Choroid plexus epithelial cell (primary cell): ENCODE measurements at regions not wholly inside any gene's neighbourhood (a gene's known extent, or its start where the extent isn't known, plus 50 kb on each side); places are given as distances from the start of the nearest gene placed in this dataset.
"Not testable (repeated sequence)": the region's sequence is repeated elsewhere in the genome, so short reads cannot be mapped to it uniquely, and the experiment has no call there.

Source experiments
- DNase-seq: peaks from one replicate; pipeline ENCODE4 v3.0.0-alpha.2; 2010; ENCODE audit warnings: low read depth
- H3K4me3 ChIP-seq: 2 replicates; pipeline ENCODE4 v1.5.1; 2011; ENCODE audit warnings: low read depth, mild to moderate bottlenecking, control low read depth, low read length, moderate library complexity
- CTCF ChIP-seq: conservative IDR thresholded peaks from 2 replicates; pipeline ENCODE4 v1.5.1; 2011; ENCODE audit warnings: low read depth, mild to moderate bottlenecking, control low read depth, inconsistent platforms, low read length, moderate library complexity

GRCh38 chr11:8768625-8769333, 86.2 kb downstream of the RPL27A start:
- TF ChIP-seq CTCF: peak; percentile 30
- DNase-seq: peak; percentile 44
- no peak overlapping the region for H3K4me3 ChIP-seq

- TF ChIP-seq CTCF: no peak
- no peak for DNase-seq
- H3K4me3 ChIP-seq: no peak overlapping the region
These were observed 90.3 kb downstream of the RPL27A start for GRCh38 chr11:8772571-8773519.

GRCh38 chr11:8773916-8774539, 91.4 kb downstream of the RPL27A start:
- no peak for TF ChIP-seq CTCF
- no peak overlapping the region for H3K4me3 ChIP-seq
- no peak for DNase-seq

GRCh38 chr11:8774916-8775315, 92.3 kb downstream of the RPL27A start:
- not testable (repeated sequence) for H3K4me3 ChIP-seq, DNase-seq

- no peak for TF ChIP-seq CTCF
- DNase-seq: no peak
These were observed 92.7 kb downstream of the RPL27A start for GRCh38 chr11:8775332-8775731.

GRCh38 chr11:8775734-8776133, 93.1 kb downstream of the RPL27A start:
- no peak for DNase-seq
- H3K4me3 ChIP-seq: no peak overlapping the region
- TF ChIP-seq CTCF: no peak

More at GRCh38 chr11:8775332-8775731, 92.7 kb downstream of the RPL27A start:
- no peak overlapping the region for H3K4me3 ChIP-seq

- DNase-seq: no peak
These were observed 93.6 kb downstream of the RPL27A start for GRCh38 chr11:8776209-8776608.

More at GRCh38 chr11:8776209-8776608, 93.6 kb downstream of the RPL27A start:
- H3K4me3 ChIP-seq: no peak overlapping the region
- TF ChIP-seq CTCF: no peak
